ENCODE measurements at regions not wholly inside any gene's neighbourhood (a gene's known extent, or its start where the extent isn't known, plus 50 kb on each side); places are given as distances from the start of the nearest gene placed in this dataset.
"Not testable (repeated sequence)": the region's sequence is repeated elsewhere in the genome, so short reads cannot be mapped to it uniquely, and the experiment has no call there.

GRCh38 chrX:78603908-78604307 lies 55.2 kb downstream of the RTL3 start:
- peak; percentile 4 for FAIRE-seq
- DNase-seq (ENCODE audit: insufficient read length, low spot score): no peak

GRCh38 chrX:78595901-78596502 lies 63.1 kb downstream of the RTL3 start:
- FAIRE-seq (peak; percentile 72), DNase-seq (ENCODE audit: insufficient read length, low spot score) (no peak)

GRCh38 chrX:78593701-78594100 lies 65.4 kb downstream of the RTL3 start:
- DNase-seq (ENCODE audit: insufficient read length, low spot score) (no peak), FAIRE-seq (peak; percentile 53)

- DNase-seq (ENCODE audit: insufficient read length, low spot score): no peak
- no peak for FAIRE-seq
Observed at GRCh38 chrX:78592030-78592429, 67.1 kb downstream of the RTL3 start.

GRCh38 chrX:78574306-78574705 lies 84.8 kb downstream of the RTL3 start:
- FAIRE-seq (no peak), DNase-seq (ENCODE audit: insufficient read length, low spot score) (no peak)

GRCh38 chrX:78573630-78574029 lies 85.5 kb downstream of the RTL3 start:
- DNase-seq (ENCODE audit: insufficient read length, low spot score) (no peak), FAIRE-seq (no peak)

GRCh38 chrX:78571849-78572248 lies 87.3 kb downstream of the RTL3 start:
- DNase-seq (ENCODE audit: insufficient read length, low spot score): no peak
- no peak for FAIRE-seq

- FAIRE-seq (peak; percentile 72), DNase-seq (ENCODE audit: insufficient read length, low spot score) (no peak)
Observed at GRCh38 chrX:78555401-78555980, 103.6 kb downstream of the RTL3 start.

- not testable (repeated sequence) for FAIRE-seq; DNase-seq (ENCODE audit: insufficient read length, low spot score)
Observed at GRCh38 chrX:78552628-78553027, 106.5 kb downstream of the RTL3 start.

GRCh38 chrX:78548012-78548411 lies 111.1 kb downstream of the RTL3 start:
- DNase-seq (ENCODE audit: insufficient read length, low spot score): no peak

GRCh38 chrX:78545233-78545632 lies 113.9 kb downstream of the RTL3 start:
- no peak for DNase-seq (ENCODE audit: insufficient read length, low spot score)
- FAIRE-seq: no peak

More at GRCh38 chrX:78548012-78548411, 111.1 kb downstream of the RTL3 start:
- FAIRE-seq: no peak

GRCh38 chrX:78543281-78543680 lies 115.8 kb downstream of the RTL3 start:
- FAIRE-seq (no peak), DNase-seq (ENCODE audit: insufficient read length, low spot score) (no peak)

- DNase-seq (ENCODE audit: insufficient read length, low spot score) (no peak), FAIRE-seq (no peak)
Observed at GRCh38 chrX:78540171-78540570, 119.0 kb downstream of the RTL3 start.

GRCh38 chrX:78534221-78534620 lies 124.9 kb downstream of the RTL3 start:
- FAIRE-seq (no peak), DNase-seq (ENCODE audit: insufficient read length, low spot score) (no peak)

GRCh38 chrX:78532363-78532762 lies 126.8 kb downstream of the RTL3 start:
- FAIRE-seq (no peak), DNase-seq (ENCODE audit: insufficient read length, low spot score) (no peak)

- DNase-seq (ENCODE audit: insufficient read length, low spot score) (no peak), FAIRE-seq (no peak)
Observed at GRCh38 chrX:78527818-78528217, 131.3 kb downstream of the RTL3 start.

GRCh38 chrX:78527263-78527662 lies 131.9 kb downstream of the RTL3 start:
- DNase-seq (ENCODE audit: insufficient read length, low spot score) (no peak), FAIRE-seq (no peak)

- DNase-seq (ENCODE audit: insufficient read length, low spot score): no peak
- FAIRE-seq: peak; percentile 74
Observed at GRCh38 chrX:78522601-78523000, 136.5 kb downstream of the RTL3 start.

- FAIRE-seq (no peak), DNase-seq (ENCODE audit: insufficient read length, low spot score) (no peak)
Observed at GRCh38 chrX:78517124-78517523, 142.0 kb downstream of the RTL3 start.

GRCh38 chrX:78514852-78515251 lies 144.3 kb downstream of the RTL3 start:
- FAIRE-seq (no peak), DNase-seq (ENCODE audit: insufficient read length, low spot score) (no peak)

GRCh38 chrX:78513971-78514738 lies 145.0 kb downstream of the RTL3 start:
- FAIRE-seq: no peak
- DNase-seq (ENCODE audit: insufficient read length, low spot score): no peak

GRCh38 chrX:78506248-78506647 lies 152.9 kb downstream of the RTL3 start:
- FAIRE-seq: no peak
- DNase-seq (ENCODE audit: insufficient read length, low spot score): no peak
